ENCODE measurements at regions not wholly inside any gene's neighbourhood (a gene's known extent, or its start where the extent isn't known, plus 50 kb on each side); places are given as distances from the start of the nearest gene placed in this dataset.

- peak; percentile 60 for TF ChIP-seq RAD21 (IDR thresholded peaks at IDR 0.05; ENCODE audit: low read length)
Measured at GRCh38 chr11:64448599-64449380, 89.8 kb downstream of the RPS6KA4 start (continued).

- Histone ChIP-seq H2BK15ac (ENCODE audit: low read depth, low read length) (no peak overlapping the region), H3K4me3 (ENCODE audit: insufficient read depth, low read depth, low read length) (no peak overlapping the region), H3K4me2 (ENCODE audit: low read depth, low read length) (no peak overlapping the region; the same call in 1 of the 2 replicates), H3K4ac (ENCODE audit: low read depth, low read length) (no peak overlapping the region), H2AK9ac (replicated peaks; ENCODE audit: low read depth, low read length, poor library complexity) (peak overlapping the region; percentile 53), H2AK5ac (ENCODE audit: low read depth, low read length) (no peak overlapping the region), H2BK120ac (ENCODE audit: low read depth, low read length) (no peak overlapping the region), H3K9ac (ENCODE audit: low read depth, low read length) (no peak overlapping the region), H4K5ac (ENCODE audit: low read depth, low read length) (no peak overlapping the region), H3K9me3 (ENCODE audit: control insufficient read depth, insufficient read depth, low read length) (no peaks in the 10 kb centered on the region), H2AFZ (replicated peaks; ENCODE audit: low read length, poor library complexity) (peak overlapping the region; percentile 90), H3K18ac (ENCODE audit: low read depth, low read length) (no peak overlapping the region), H3K4me1 (ENCODE audit: control insufficient read depth, insufficient read depth, low read length) (peaks cover 5% of the 10 kb centered on the region), H3K79me1 (ENCODE audit: low read depth in 1 of 2, low read length in 2 of 2) (no peaks in the 10 kb centered on the region), H3K36me3 (ENCODE audit: control insufficient read depth, insufficient read depth, low read length) (no peaks in the 10 kb centered on the region), H4K8ac (ENCODE audit: low read depth in 2 of 2, low read length in 2 of 2) (no peak overlapping the region), H2BK20ac (ENCODE audit: low read depth, low read length) (no peak overlapping the region), H3K27ac (ENCODE audit: insufficient read depth, low read length) (no peak overlapping the region), H3K56ac (ENCODE audit: extremely low read depth, insufficient read depth, low read length) (no peak overlapping the region), H4K20me1 (ENCODE audit: insufficient read depth, low read length) (no peaks in the 10 kb centered on the region), H3K14ac (replicated peaks; ENCODE audit: low read depth, low read length) (no peak overlapping the region), H3K9me1 (ENCODE audit: insufficient read depth, low read length) (no peaks in the 10 kb centered on the region), H3K27me3 (ENCODE audit: control insufficient read depth, insufficient read depth, low read length) (peaks cover 38% of the 10 kb centered on the region), H2BK5ac (ENCODE audit: low read depth, low read length, poor library complexity, severe bottlenecking) (no peak overlapping the region), H3K23ac (ENCODE audit: low read depth, low read length) (no peak overlapping the region), H4K91ac (ENCODE audit: insufficient read depth, low read depth, low read length) (no peak overlapping the region)
- intact Hi-C loops (cut with micrococcal nuclease), result loop anchor here (5.0 kb wide), 1 partner anchor 72 kb away; no protein-coding TSS in a partner anchor
- ChIA-PET POLR2A (ENCODE audit: unreplicated experiment) (no interaction called here), CTCF (interaction anchor here (0.6 to 1.8 kb wide), 13 partner anchors 9 to 202 kb away, joined by 3 to 16 read pairs (median 3); no protein-coding TSS in a partner anchor)
- peak; percentile 81 for ATAC-seq (ENCODE audit: low read depth)
- in situ Hi-C loops (cut with MboI; ENCODE audit: low sequenced_read_pairs), result no loop called here
- BruUV-seq (replicated peaks), result no TSS peak
- dilution Hi-C loops (cut with HindIII; ENCODE audit: low sequenced_read_pairs, unreplicated experiment), result no loop called here
- 28% methylated on average over 22 of the region's 31 CpGs; no CpG with 5 or more reads in 1 of the 2 experiments for WGBS, 2 experiments (ENCODE audit: extremely low coverage in 2 of 2, insufficient read length in 1 of 2)
- peak; percentile 25 for DNase-seq
- TF ChIP-seq SMC3 (IDR thresholded peaks at IDR 0.05; ENCODE audit: low read depth, low read length) (peak; percentile 30; the same call in 1 of the 2 replicates), POLR2A (IDR thresholded peaks at IDR 0.05; ENCODE audit: low read depth, low read length) (no peak), ELK1 (IDR thresholded peaks at IDR 0.05; ENCODE audit: borderline replicate concordance, low read depth, low read length) (no peak), BHLHE40 (IDR thresholded peaks at IDR 0.05; ENCODE audit: low read depth, low read length) (no peak), FOS (IDR thresholded peaks at IDR 0.05; ENCODE audit: low read depth, low read length) (no peak), RAD21 (IDR thresholded peaks at IDR 0.05; ENCODE audit: low read length) (peak; percentile 28), MXI1 (IDR thresholded peaks at IDR 0.05; ENCODE audit: borderline replicate concordance, low read depth, low read length) (no peak), RFX5 (IDR thresholded peaks at IDR 0.05; ENCODE audit: low read depth, low read length) (no peak), CHD1 (IDR thresholded peaks at IDR 0.05; ENCODE audit: low read depth, low read length) (no peak), MAFK (IDR thresholded peaks at IDR 0.05; ENCODE audit: low read depth, low read length) (no peak), MAZ (IDR thresholded peaks at IDR 0.05; ENCODE audit: borderline replicate concordance, low read depth, low read length) (no peak), NFE2L2 (IDR thresholded peaks at IDR 0.05; ENCODE audit: low read depth, low read length) (no peak), USF2 (IDR thresholded peaks at IDR 0.05; ENCODE audit: low read depth, low read length) (no peak), CEBPB (IDR thresholded peaks at IDR 0.05; ENCODE audit: low read depth, low read length) (no peak)
Measured at GRCh38 chr11:64449381-64450167, 90.6 kb downstream of the RPS6KA4 start.
